HEK293T (cell line): ENCODE measurements at regions not wholly inside any gene's neighbourhood (a gene's known extent, or its start where the extent isn't known, plus 50 kb on each side); places are given as distances from the start of the nearest gene placed in this dataset.

Experiments
- CTCF ChIA-PET: fragments of 350-600 bp; formaldehyde crosslinking; extraction: SDS; loops from one replicate; lab custom pipeline; 2021; ENCODE audit warnings: antibody characterized with exemption, inconsistent platforms; lab: Yijun Ruan, JAX
- POLR2A ChIA-PET: fragments of 350-600 bp; formaldehyde crosslinking; extraction: SDS; loops from one replicate; lab custom pipeline; 2020; ENCODE audit warnings: antibody characterized with exemption, inconsistent platforms; lab: Yijun Ruan, JAX
- DNase-seq: peaks from one replicate; pipeline ENCODE4 v3.0.0; 2012; ENCODE audit warnings: mixed read lengths; ENCODE audit errors: extremely low spot score
- ARNT ChIP-seq: fragments of 450-650 bp; IDR thresholded peaks from 2 replicates; pipeline ENCODE4 v1.6.1; 2017; ENCODE audit warnings: mild to moderate bottlenecking
- BHLHE40 ChIP-seq: fragments of 450-650 bp; IDR thresholded peaks from 2 replicates; pipeline ENCODE4 v1.6.1; 2016; ENCODE audit warnings: mild to moderate bottlenecking, moderate library complexity, borderline replicate concordance
- CTBP1 ChIP-seq: fragments of 450-650 bp; IDR thresholded peaks from 2 replicates; pipeline ENCODE4 v1.6.1; 2016; ENCODE audit warnings: borderline replicate concordance
- ELF4 ChIP-seq: fragments of 450-650 bp; IDR thresholded peaks from 2 replicates; pipeline ENCODE4 v1.6.1; 2017; ENCODE audit warnings: antibody characterized with exemption
- FOXA1 ChIP-seq: fragments of 450-650 bp; IDR thresholded peaks from 2 replicates; pipeline ENCODE4 v1.6.1; 2016; ENCODE audit warnings: mild to moderate bottlenecking
- FOXK2 ChIP-seq: fragments of 450-650 bp; IDR thresholded peaks from 2 replicates; pipeline ENCODE4 v1.6.1; 2016; ENCODE audit warnings: mild to moderate bottlenecking
- FOXM1 ChIP-seq: fragments of 450-650 bp; IDR thresholded peaks from 2 replicates; pipeline ENCODE4 v1.6.1; 2017; ENCODE audit warnings: mild to moderate bottlenecking, borderline replicate concordance
- HDGF ChIP-seq: fragments of 450-650 bp; IDR thresholded peaks from 2 replicates; pipeline ENCODE4 v1.6.1; 2017; ENCODE audit warnings: antibody characterized with exemption, borderline replicate concordance
- L3MBTL2 ChIP-seq: fragments of 450-650 bp; conservative IDR thresholded peaks from 2 replicates; pipeline ENCODE4 v1.6.1; 2016; ENCODE audit warnings: mild to moderate bottlenecking
- LEF1 ChIP-seq: fragments of 450-650 bp; IDR thresholded peaks from 2 replicates; pipeline ENCODE4 v1.6.1; 2017; ENCODE audit warnings: mild to moderate bottlenecking, borderline replicate concordance
- NFRKB ChIP-seq: fragments of 450-650 bp; IDR thresholded peaks from 2 replicates; pipeline ENCODE4 v1.6.1; 2016; ENCODE audit warnings: mild to moderate bottlenecking, moderate library complexity
- SP1 ChIP-seq: fragments of 450-650 bp; IDR thresholded peaks from 2 replicates; pipeline ENCODE4 v1.6.1; 2017
- SUZ12 ChIP-seq: fragments of 450-650 bp; IDR thresholded peaks from 2 replicates; pipeline ENCODE4 v1.6.1; 2016; ENCODE audit warnings: mild to moderate bottlenecking
- TARDBP ChIP-seq: fragments of 450-650 bp; IDR thresholded peaks from 2 replicates; pipeline ENCODE4 v1.6.1; 2016
- ZNF384 ChIP-seq: fragments of 450-650 bp; IDR thresholded peaks from 2 replicates; pipeline ENCODE4 v1.6.1; 2016
- TF ChIP-seq, protein P1 (sequence below): fragments of 450-650 bp; IDR thresholded peaks from 2 replicates; pipeline ENCODE4 v1.6.1; 2016

DNA sequence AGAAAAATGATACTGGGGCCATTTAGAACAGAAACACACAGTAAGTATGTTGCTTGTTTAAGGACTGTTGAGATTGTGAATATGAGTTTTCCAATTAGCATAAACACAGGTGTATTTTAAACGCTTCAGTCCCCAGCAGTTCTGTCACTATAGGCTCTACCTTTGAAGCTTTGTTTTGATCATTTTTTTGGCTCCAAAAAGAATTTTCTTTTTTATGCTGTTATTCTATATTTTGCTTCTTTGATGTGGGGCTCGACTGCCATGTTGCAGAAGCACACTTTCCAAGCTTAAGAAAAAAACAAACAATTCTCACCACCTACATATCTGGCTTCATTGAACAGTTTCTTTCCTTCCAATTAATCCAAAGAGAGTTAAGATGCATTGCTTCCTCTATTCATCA, 131.0 kb upstream of the DMAC1 start:
- no peak for DNase-seq
- ChIA-PET POLR2A (no interaction called here), CTCF (no interaction called here)
- no peak for TF ChIP-seq FOXK2
- no peak for TF ChIP-seq ZNF384
- TF ChIP-seq TARDBP = no peak
- no peak for TF ChIP-seq SUZ12
- no peak for TF ChIP-seq L3MBTL2
- no peak for TF ChIP-seq BHLHE40
- no peak for TF ChIP-seq NFRKB
- TF ChIP-seq CTBP1 = no peak
- no peak for TF ChIP-seq ELF4
- TF ChIP-seq, protein P1, sequence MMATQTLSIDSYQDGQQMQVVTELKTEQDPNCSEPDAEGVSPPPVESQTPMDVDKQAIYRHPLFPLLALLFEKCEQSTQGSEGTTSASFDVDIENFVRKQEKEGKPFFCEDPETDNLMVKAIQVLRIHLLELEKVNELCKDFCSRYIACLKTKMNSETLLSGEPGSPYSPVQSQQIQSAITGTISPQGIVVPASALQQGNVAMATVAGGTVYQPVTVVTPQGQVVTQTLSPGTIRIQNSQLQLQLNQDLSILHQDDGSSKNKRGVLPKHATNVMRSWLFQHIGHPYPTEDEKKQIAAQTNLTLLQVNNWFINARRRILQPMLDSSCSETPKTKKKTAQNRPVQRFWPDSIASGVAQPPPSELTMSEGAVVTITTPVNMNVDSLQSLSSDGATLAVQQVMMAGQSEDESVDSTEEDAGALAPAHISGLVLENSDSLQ = no peak
- no peak for TF ChIP-seq HDGF
- no peak for TF ChIP-seq ARNT
- no peak for TF ChIP-seq FOXA1
- no peak for TF ChIP-seq LEF1
- TF ChIP-seq FOXM1 = no peak
- TF ChIP-seq SP1 = no peak

DNA sequence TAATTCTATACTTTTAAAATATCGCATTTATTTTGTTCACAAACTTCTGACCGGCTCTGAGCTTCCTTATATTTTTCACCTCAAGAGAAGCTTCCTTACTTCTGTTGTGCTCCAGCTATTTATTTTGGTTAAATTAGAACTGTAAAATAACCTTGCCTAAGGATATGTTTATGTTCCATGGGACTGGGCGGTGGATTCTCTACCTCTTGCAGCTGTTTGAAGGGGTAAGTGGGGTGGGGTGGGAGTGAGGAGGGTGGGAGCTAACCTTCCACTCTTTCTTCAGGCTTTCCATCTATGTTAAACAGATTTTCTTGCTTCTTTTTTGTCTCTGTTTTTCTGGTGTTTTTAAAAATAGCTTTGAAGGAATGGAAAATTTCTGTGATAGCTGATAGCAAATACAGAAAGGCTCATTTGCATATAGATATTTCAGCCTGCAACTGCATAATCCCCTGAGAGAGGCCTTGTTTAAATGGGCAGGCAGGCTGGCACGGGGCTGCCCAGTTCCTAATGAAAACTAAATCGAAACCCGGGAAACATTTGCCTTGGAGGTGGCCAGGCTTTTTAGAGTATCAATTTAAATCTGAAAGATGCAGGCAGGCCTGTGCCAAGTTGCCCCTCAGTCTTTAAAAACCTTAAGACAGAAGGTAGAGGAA, 122.1 kb upstream of the DMAC1 start:
- CTCF ChIA-PET = no interaction called here
- POLR2A ChIA-PET = no interaction called here
- TF ChIP-seq CTBP1 = no peak
- TF ChIP-seq FOXK2 = no peak
- TF ChIP-seq BHLHE40 = no peak
- no peak for TF ChIP-seq ZNF384
- no peak for TF ChIP-seq LEF1
- no peak for TF ChIP-seq L3MBTL2
- no peak for TF ChIP-seq ARNT
- TF ChIP-seq NFRKB = no peak
- TF ChIP-seq ELF4 = no peak
- no peak for TF ChIP-seq SUZ12
- TF ChIP-seq FOXA1 = no peak
- no peak for TF ChIP-seq SP1
- TF ChIP-seq TARDBP = no peak
- no peak for TF ChIP-seq HDGF
- TF ChIP-seq, protein P1 = no peak
- no peak for TF ChIP-seq FOXM1
- DNase-seq = no peak

DNA sequence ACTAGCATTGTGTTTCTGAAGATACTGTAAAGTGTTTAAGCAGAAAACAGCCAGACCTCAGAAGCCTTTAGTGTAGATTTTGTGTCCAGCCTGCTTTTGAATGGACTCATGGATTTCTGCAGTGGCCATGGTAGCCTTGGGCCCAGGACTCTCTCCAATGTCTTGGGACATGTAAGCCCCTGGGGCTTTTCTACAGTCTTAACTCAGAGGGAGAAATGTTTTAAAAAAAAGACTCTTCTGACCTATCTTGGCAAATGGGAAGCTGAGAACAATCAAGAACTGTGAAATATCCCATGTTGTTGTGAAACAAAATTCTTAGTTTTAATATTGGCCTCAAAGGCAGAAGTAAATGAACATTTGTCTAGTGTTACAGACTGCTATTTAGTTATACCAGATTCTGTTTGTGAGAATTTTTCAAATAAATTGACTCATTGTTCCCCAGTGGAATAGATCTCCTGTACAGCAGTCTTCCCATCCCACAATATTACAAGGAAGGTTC, 112.5 kb upstream of the DMAC1 start:
- ChIA-PET POLR2A (no interaction called here), CTCF (no interaction called here)
- DNase-seq = no peak

DNA sequence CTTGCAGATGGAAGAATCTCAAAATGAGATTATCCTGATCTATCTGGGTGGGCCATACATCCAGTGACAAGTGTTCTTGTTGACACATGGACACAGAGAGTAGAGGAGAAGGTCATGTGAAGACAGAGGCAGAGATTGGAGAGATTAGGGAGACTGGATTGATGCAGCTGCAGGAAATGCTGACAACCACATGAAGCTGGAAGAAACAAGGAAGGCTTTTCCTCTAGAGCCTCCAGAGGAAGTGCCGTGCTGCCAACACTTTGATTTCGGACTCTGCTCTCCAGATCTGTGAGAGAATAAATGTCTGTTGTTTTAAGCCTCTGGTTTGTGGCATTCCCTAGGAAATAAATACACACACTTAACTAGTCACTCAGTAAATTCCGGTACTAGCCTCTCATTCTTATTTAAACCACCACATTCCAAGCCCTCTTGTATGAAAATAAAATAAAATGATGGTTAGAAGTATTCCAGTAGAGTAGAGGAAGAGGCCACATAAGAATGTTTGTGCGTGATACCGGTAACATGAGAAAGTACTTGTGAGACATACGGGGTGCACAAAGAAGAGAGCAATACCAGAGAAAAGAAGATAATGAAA, 110.9 kb upstream of the DMAC1 start:
- ChIA-PET CTCF (no interaction called here), POLR2A (no interaction called here)
- no peak for DNase-seq
- TF ChIP-seq ELF4 = no peak
- TF ChIP-seq CTBP1 = no peak
- TF ChIP-seq ARNT = no peak

More for the DNA sequence above, 112.5 kb upstream of the DMAC1 start:
- no peak for TF ChIP-seq SP1
- no peak for TF ChIP-seq L3MBTL2
- no peak for TF ChIP-seq BHLHE40
- TF ChIP-seq HDGF = no peak
- TF ChIP-seq ARNT = no peak
- TF ChIP-seq CTBP1 = no peak
- TF ChIP-seq, protein P1 = no peak
- no peak for TF ChIP-seq ELF4
- TF ChIP-seq SUZ12 = no peak
- no peak for TF ChIP-seq LEF1
- TF ChIP-seq NFRKB = no peak
- TF ChIP-seq FOXM1 = no peak
- TF ChIP-seq ZNF384 = no peak
- TF ChIP-seq FOXA1 = no peak
- no peak for TF ChIP-seq FOXK2
- no peak for TF ChIP-seq TARDBP

DNA sequence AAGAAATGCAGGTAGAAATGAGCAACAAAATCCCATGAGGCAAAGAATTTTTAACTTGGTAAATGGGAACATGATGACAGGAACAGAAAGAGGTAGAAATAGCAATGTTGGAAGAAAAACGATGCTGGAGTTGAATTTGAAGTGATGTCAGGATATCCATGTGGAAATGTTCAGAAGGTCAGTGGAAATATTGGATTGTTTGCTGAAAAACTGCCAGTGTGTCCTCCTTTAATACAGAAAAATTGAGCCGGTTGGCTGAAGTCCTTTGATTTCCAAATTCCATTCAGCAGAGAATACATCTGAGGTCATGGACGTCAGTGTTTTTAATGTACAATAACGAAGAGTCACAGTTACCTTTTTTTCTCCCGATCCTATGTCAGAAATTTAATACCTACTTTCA, 110.0 kb upstream of the DMAC1 start:
- ChIA-PET POLR2A (no interaction called here), CTCF (no interaction called here)
- DNase-seq = no peak
- TF ChIP-seq ARNT (no peak), CTBP1 (no peak), ELF4 (no peak), FOXA1 (no peak), NFRKB (no peak), SUZ12 (no peak), FOXK2 (no peak), ZNF384 (no peak), L3MBTL2 (no peak), HDGF (no peak), BHLHE40 (no peak), SP1 (no peak), TARDBP (no peak), LEF1 (no peak)
- TF ChIP-seq, protein P1 = no peak
